ENCODE measurements at regions not wholly inside any gene's neighbourhood (a gene's known extent, or its start where the extent isn't known, plus 50 kb on each side); places are given as distances from the start of the nearest gene placed in this dataset.

DNA sequence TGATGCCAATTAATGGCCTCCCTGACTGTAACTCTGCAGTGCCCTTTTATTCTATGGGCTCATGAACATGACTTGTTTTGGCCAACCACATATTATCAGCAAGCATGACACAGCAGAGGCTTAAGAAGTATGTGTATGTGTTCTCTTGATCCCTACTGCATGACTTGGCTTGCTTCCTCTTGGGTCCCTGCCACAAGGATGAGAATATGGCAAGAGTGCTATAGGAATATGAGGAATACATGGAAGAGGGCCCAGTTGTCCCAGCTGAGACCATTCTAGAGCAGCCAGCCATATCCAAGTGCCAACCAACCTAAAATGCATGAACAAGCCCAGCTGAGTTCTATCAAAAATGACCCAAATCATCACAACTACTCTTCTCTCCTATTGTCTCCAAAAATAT is 576.7 kb upstream of the PCDH9 start:
- no peak for DNase-seq (ENCODE audit: low read depth)
- H3K4me3 ChIP-seq (ENCODE audit: low read depth, low read length) = no peak overlapping the region
- TF ChIP-seq, protein P1, sequence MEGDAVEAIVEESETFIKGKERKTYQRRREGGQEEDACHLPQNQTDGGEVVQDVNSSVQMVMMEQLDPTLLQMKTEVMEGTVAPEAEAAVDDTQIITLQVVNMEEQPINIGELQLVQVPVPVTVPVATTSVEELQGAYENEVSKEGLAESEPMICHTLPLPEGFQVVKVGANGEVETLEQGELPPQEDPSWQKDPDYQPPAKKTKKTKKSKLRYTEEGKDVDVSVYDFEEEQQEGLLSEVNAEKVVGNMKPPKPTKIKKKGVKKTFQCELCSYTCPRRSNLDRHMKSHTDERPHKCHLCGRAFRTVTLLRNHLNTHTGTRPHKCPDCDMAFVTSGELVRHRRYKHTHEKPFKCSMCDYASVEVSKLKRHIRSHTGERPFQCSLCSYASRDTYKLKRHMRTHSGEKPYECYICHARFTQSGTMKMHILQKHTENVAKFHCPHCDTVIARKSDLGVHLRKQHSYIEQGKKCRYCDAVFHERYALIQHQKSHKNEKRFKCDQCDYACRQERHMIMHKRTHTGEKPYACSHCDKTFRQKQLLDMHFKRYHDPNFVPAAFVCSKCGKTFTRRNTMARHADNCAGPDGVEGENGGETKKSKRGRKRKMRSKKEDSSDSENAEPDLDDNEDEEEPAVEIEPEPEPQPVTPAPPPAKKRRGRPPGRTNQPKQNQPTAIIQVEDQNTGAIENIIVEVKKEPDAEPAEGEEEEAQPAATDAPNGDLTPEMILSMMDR (IDR thresholded peaks at IDR 0.05; ENCODE audit: low read depth, low read length) = no peak
- TF ChIP-seq MYC (IDR thresholded peaks at IDR 0.05; ENCODE audit: low read depth, low read length) = no peak
- TF ChIP-seq, protein P2, sequence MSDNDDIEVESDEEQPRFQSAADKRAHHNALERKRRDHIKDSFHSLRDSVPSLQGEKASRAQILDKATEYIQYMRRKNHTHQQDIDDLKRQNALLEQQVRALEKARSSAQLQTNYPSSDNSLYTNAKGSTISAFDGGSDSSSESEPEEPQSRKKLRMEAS (IDR thresholded peaks at IDR 0.05; ENCODE audit: low read depth, low read length) = no peak

DNA sequence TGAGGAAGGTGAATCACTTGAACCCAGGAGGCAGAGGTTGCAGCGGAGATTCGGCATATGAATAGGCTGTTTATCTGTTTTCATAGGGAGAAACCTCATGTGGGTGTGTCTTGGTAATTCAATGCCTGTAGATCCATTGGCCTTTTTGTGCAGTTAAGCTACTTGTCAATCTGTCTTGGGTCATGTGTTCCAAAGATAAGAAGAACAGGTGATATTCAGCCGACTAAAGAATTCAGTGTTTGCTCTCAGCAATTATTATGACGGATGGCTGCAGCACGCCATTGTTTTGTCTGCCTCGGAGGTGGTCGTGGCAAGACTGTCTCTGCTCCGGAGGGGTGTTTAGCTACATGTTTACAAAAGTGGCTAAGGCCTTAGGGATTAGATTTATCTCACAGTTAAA is 573.0 kb upstream of the PCDH9 start:
- H3K4me3 ChIP-seq (ENCODE audit: low read depth, low read length) = no peak overlapping the region
- TF ChIP-seq POLR2A (IDR thresholded peaks at IDR 0.05; ENCODE audit: extremely low read depth, insufficient read length) (no peak), MYC (IDR thresholded peaks at IDR 0.05; ENCODE audit: low read depth, low read length) (no peak)
- TF ChIP-seq, protein P2 (IDR thresholded peaks at IDR 0.05; ENCODE audit: low read depth, low read length) = no peak
- TF ChIP-seq, protein P1 (IDR thresholded peaks at IDR 0.05; ENCODE audit: low read depth, low read length) = no peak
- no peak for DNase-seq (ENCODE audit: low read depth)

DNA sequence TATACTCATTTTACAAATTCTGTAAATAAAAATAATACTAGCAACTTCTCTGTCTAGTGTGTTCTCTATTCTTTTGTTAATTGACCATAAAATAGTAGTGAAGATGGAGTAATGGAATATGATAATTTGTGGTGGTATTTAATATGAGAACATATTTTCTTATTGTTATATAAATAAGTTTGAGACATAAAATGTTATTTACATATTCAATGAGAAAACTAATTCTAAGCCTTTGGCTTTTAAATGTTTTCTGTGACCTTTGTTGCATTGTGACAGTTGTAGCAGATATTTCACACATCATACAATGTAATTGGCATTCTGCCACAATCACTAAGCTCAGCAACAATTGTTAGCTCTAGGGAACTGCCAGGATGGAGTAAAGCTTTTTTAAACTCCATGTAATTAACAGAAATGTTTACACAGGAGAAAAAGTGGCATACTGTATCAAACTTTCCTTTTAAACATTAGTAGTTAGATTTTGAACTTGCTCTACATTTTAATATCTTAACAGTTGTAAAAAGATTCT is 562.1 kb upstream of the PCDH9 start:
- H3K4me3 ChIP-seq (ENCODE audit: low read depth, low read length) = no peak overlapping the region
- TF ChIP-seq POLR2A (IDR thresholded peaks at IDR 0.05; ENCODE audit: extremely low read depth, insufficient read length) = no peak
- TF ChIP-seq, protein P1 (IDR thresholded peaks at IDR 0.05; ENCODE audit: low read depth, low read length) = no peak
- TF ChIP-seq MYC (IDR thresholded peaks at IDR 0.05; ENCODE audit: low read depth, low read length) = no peak
- TF ChIP-seq, protein P2 (IDR thresholded peaks at IDR 0.05; ENCODE audit: low read depth, low read length) = no peak
- DNase-seq (ENCODE audit: low read depth) = no peak

DNA sequence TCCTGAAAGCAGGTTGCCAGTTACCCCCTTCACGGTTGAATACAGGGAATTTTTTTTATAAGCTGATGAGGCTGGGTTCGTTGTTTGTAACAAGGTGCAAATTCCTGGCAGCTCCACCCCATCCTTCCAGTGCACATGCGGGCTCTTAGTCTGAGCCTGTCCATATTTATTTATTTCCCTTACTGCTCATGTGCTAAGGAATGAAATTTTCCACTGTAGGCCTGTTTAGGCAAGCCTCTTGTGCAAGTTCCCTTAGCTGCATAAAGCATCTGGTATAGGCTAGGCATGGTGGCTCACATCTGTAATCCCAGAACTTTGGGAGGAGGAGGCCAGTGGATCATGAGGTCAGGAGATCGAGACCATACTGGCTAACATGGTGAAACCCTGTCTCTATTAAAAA is 560.9 kb upstream of the PCDH9 start:
- no peak overlapping the region for H3K4me3 ChIP-seq (ENCODE audit: low read depth, low read length)
- no peak for DNase-seq (ENCODE audit: low read depth)
- TF ChIP-seq, protein P2 (IDR thresholded peaks at IDR 0.05; ENCODE audit: low read depth, low read length) = no peak
- TF ChIP-seq, protein P1 (IDR thresholded peaks at IDR 0.05; ENCODE audit: low read depth, low read length) = no peak
- TF ChIP-seq MYC (IDR thresholded peaks at IDR 0.05; ENCODE audit: low read depth, low read length) (no peak), POLR2A (IDR thresholded peaks at IDR 0.05; ENCODE audit: extremely low read depth, insufficient read length) (no peak)

DNA sequence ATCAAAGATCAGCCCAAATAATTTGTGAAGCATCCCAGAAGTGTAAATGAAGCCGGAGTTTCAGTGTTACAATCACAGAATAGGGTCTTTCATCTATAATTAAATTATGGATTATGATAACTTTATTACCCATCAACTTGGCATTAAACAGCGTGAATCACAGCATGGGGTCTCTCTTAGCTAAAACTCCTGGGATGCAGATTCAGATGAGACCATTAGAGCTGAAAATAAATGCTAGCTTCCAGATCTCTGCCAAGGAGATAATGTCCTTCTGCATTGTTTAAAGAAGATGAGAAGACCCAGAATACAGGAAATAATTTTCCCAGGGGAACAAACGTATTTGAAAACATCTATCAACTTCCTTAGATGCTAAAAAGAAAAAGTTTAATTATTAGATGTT is 546.0 kb upstream of the PCDH9 start:
- no peak for TF ChIP-seq MYC (IDR thresholded peaks at IDR 0.05; ENCODE audit: low read depth, low read length)
- TF ChIP-seq, protein P2 (IDR thresholded peaks at IDR 0.05; ENCODE audit: low read depth, low read length) = no peak
- no peak for DNase-seq (ENCODE audit: low read depth)
- no peak overlapping the region for H3K4me3 ChIP-seq (ENCODE audit: low read depth, low read length)

DNA sequence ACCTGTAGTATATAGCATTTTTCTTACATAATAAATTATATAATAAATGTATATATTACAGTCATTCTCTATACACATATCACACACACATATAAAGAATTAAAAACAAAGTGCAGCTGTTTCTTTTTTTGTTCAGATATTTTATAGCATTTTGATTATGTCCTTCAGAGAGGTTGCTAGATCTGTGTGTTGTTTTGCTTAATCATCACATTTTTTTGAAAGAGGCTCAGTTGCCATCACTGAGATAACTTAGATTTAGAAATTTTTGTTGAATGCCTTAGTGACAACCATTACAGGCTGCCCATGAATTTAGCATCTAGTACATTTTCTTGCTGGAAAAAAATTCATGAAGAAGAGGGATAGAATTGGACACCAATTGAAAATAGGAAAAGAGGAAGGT is 545.2 kb upstream of the PCDH9 start:
- TF ChIP-seq, protein P2 (IDR thresholded peaks at IDR 0.05; ENCODE audit: low read depth, low read length) = no peak
- TF ChIP-seq MYC (IDR thresholded peaks at IDR 0.05; ENCODE audit: low read depth, low read length) (no peak), POLR2A (IDR thresholded peaks at IDR 0.05; ENCODE audit: extremely low read depth, insufficient read length) (no peak)
- TF ChIP-seq, protein P1 (IDR thresholded peaks at IDR 0.05; ENCODE audit: low read depth, low read length) = no peak
- H3K4me3 ChIP-seq (ENCODE audit: low read depth, low read length) = no peak overlapping the region
- DNase-seq (ENCODE audit: low read depth) = no peak
